A549 (cell line): ENCODE measurements at regions not wholly inside any gene's neighbourhood (a gene's known extent, or its start where the extent isn't known, plus 50 kb on each side); places are given as distances from the start of the nearest gene placed in this dataset.

Source experiments
- ATAC-seq, 2 experiments: fragments of 200-7000 bp in 1 of 2; fragments of >200 bp in 1 of 2; cut with Nextera tagmentation in 1 of 2; cut with Tn5 transposase in 1 of 2; 3 replicates each; pipeline versions ENCODE4 v1.8.0 to v1.9.1; 2018 to 2020; ENCODE audit warnings: mild to moderate bottlenecking in 1 of 2, moderate library complexity in 1 of 2
- CTCF ChIA-PET: fragments of 300-600 bp; sonication (Branson Sonifier 250); formaldehyde crosslinking; extraction: SDS; loops from one replicate; lab custom pipeline; 2021; ENCODE audit warnings: antibody characterized with exemption, inconsistent platforms; lab: Yijun Ruan, JAX
- POLR2A ChIA-PET: fragments of 350-600 bp; formaldehyde crosslinking; extraction: SDS; loops from one replicate; lab custom pipeline; 2021; ENCODE audit warnings: antibody characterized with exemption, inconsistent platforms; lab: Yijun Ruan, JAX
- DNase-seq, 2 experiments: peaks; one replicate each; pipeline versions ENCODE4 v3.0.0 to v3.0.0-alpha.2; 2011 to 2016; ENCODE audit warnings: low read depth in 1 of 2, low spot score in 1 of 2
- FAIRE-seq: peaks from 2 replicates; lab custom pipeline; 2011; peaks lifted over from hg19 to GRCh38; lab: Jason Lieb, UNC
- H3K27ac ChIP-seq, 2 experiments: fragments of >200 bp; sonication (Bioruptor Twin); formaldehyde crosslinking; 3 replicates each; pipeline ENCODE4 v1.5.1; 2016 to 2017
- H3K4me1 ChIP-seq: fragments of >200 bp; sonication (Bioruptor Twin); formaldehyde crosslinking; 3 replicates; pipeline ENCODE4 v1.6.1; 2016
- H3K4me2 ChIP-seq: fragments of >200 bp; sonication (Bioruptor Twin); formaldehyde crosslinking; 3 replicates; pipeline ENCODE4 v1.6.1; 2016
- H3K4me3 ChIP-seq: fragments of >200 bp; sonication (Bioruptor Twin); formaldehyde crosslinking; 3 replicates; pipeline ENCODE4 v1.5.1; 2016
- H3K9me3 ChIP-seq: fragments of >200 bp; sonication (Bioruptor Twin); formaldehyde crosslinking; 3 replicates; pipeline ENCODE4 v1.6.1; 2016
- CBX8 ChIP-seq: fragments of 200-600 bp; sonication (generic); IDR thresholded peaks from 2 replicates; pipeline ENCODE4 v1.6.1; 2016
- CHD2 ChIP-seq: fragments of 150-350 bp; IDR thresholded peaks from 2 replicates; pipeline ENCODE4 v1.6.1; 2014; ENCODE audit warnings: low read length; ENCODE audit not compliant: partially characterized antibody
- CHD4 ChIP-seq: fragments of 200-600 bp; sonication (generic); IDR thresholded peaks from 2 replicates; pipeline ENCODE4 v1.6.1; 2016; ENCODE audit warnings: antibody characterized with exemption, mild to moderate bottlenecking, borderline replicate concordance
- CTCF ChIP-seq: fragments of >200 bp; sonication (Bioruptor Twin); formaldehyde crosslinking; IDR thresholded peaks from 3 replicates; pipeline ENCODE4 v1.5.1; 2016
- E2F6 ChIP-seq: IDR thresholded peaks from 2 replicates; pipeline ENCODE4 v1.6.1; 2012; ENCODE audit warnings: low read depth, borderline replicate concordance
- EP300 ChIP-seq, 2 experiments: fragments of >200 bp; sonication (Bioruptor Twin); formaldehyde crosslinking; IDR thresholded peaks; 2 replicates in 1 of 2; 3 replicates in 1 of 2; pipeline ENCODE4 v1.6.1; 2016 to 2017
- ESRRA ChIP-seq: fragments of 150-350 bp; IDR thresholded peaks from 2 replicates; pipeline ENCODE4 v1.6.1; 2014; ENCODE audit warnings: mild to moderate bottlenecking, low read length, borderline replicate concordance
- FOSL2 ChIP-seq, 2 experiments: fragments of 450-650 bp in 1 of 2; fragments of >200 bp in 1 of 2; sonication (Bioruptor Twin) in 1 of 2; formaldehyde crosslinking; IDR thresholded peaks; 2 replicates each; pipeline versions ENCODE4 v1.5.0 to v1.6.1; 2016 to 2020; ENCODE audit warnings: mild to moderate bottlenecking in 1 of 2, moderate library complexity in 1 of 2
- GATA3 ChIP-seq: IDR thresholded peaks from 2 replicates; pipeline ENCODE4 v1.6.1; 2012; ENCODE audit warnings: borderline replicate concordance
- HDAC2 ChIP-seq: fragments of 200-600 bp; sonication (generic); IDR thresholded peaks from 2 replicates; pipeline ENCODE4 v1.6.1; 2016
- HES2 ChIP-seq: fragments of >200 bp; sonication (Bioruptor Twin); formaldehyde crosslinking; IDR thresholded peaks from 2 replicates; pipeline ENCODE4 v1.6.1; 2016
- HOXA7 ChIP-seq: fragments of 250-450 bp; sonication (Bioruptor Pico); IDR thresholded peaks from 2 replicates; pipeline ENCODE4 v1.5.0; 2020; ENCODE audit warnings: mild to moderate bottlenecking, moderate library complexity
- HOXB13 ChIP-seq: fragments of 250-450 bp; sonication (Bioruptor Pico); IDR thresholded peaks from 2 replicates; pipeline ENCODE4 v1.5.0; 2020; ENCODE audit warnings: low read depth, mild to moderate bottlenecking, moderate library complexity
- JUNB ChIP-seq: fragments of >200 bp; sonication (Bioruptor Twin); formaldehyde crosslinking; IDR thresholded peaks from 2 replicates; pipeline ENCODE4 v1.6.1; 2016
- MAFK ChIP-seq: fragments of 450-650 bp; IDR thresholded peaks from 2 replicates; pipeline ENCODE4 v1.6.1; 2014; ENCODE audit not compliant: partially characterized antibody
- MAX ChIP-seq: IDR thresholded peaks from 2 replicates; pipeline ENCODE4 v1.6.1; 2012
- PHF8 ChIP-seq: fragments of 200-600 bp; sonication (generic); IDR thresholded peaks from 2 replicates; pipeline ENCODE4 v1.6.1; 2016; ENCODE audit warnings: low read depth, mild to moderate bottlenecking, antibody characterized with exemption, moderate library complexity, borderline replicate concordance
- POLR2A ChIP-seq: IDR thresholded peaks from 2 replicates; pipeline ENCODE4 v1.6.1; 2012; ENCODE audit warnings: mild to moderate bottlenecking, low read length
- POLR2AphosphoS2 ChIP-seq: conservative IDR thresholded peaks from 2 replicates; pipeline ENCODE4 v1.6.1; 2012; ENCODE audit warnings: low read length, improper control_type of control experiment, inconsistent platforms
- RAD21 ChIP-seq, 2 experiments: fragments of >200 bp in 1 of 2; sonication (Bioruptor Twin) in 1 of 2; formaldehyde crosslinking in 1 of 2; IDR thresholded peaks in 1 of 2; conservative IDR thresholded peaks in 1 of 2; 2 replicates in 1 of 2; 3 replicates in 1 of 2; pipeline ENCODE4 v1.6.1; 2012 to 2018; ENCODE audit warnings: inconsistent platforms in 1 of 2
- USF2 ChIP-seq: fragments of 450-650 bp; IDR thresholded peaks from 2 replicates; pipeline ENCODE4 v1.6.1; 2014; ENCODE audit warnings: antibody characterized with exemption
- ZNF302 ChIP-seq: fragments of 250-450 bp; sonication (Bioruptor Pico); IDR thresholded peaks from 2 replicates; pipeline ENCODE4 v1.9.0; 2021; ENCODE audit warnings: inconsistent platforms, mild to moderate bottlenecking, moderate library complexity
- ZSCAN20 ChIP-seq: fragments of 250-450 bp; sonication (Bioruptor Pico); IDR thresholded peaks from 2 replicates; pipeline ENCODE4 v1.8.0; 2022; ENCODE audit warnings: mild to moderate bottlenecking, moderate library complexity
- WGBS: methylation state at CpG from one replicate; pipeline ENCODE4 v1.1.6; 2017; ENCODE audit errors: missing lambda C conversion rate; 5-methylcytosine and 5-hydroxymethylcytosine counted together

GRCh38 chr1:221356693-221357092 is 385.2 kb downstream of the DUSP10 start:
- TF ChIP-seq RAD21 (conservative IDR thresholded peaks at IDR 0.05 in 1 of 2, IDR thresholded peaks at IDR 0.05 in 1 of 2) (peak in 1 of 2 experiments; percentile 13; a peak in 1 of 5 replicates), HOXB13 (CRISPR knock-in tag) (no peak), EP300 (IDR thresholded peaks at IDR 0.05) (no peak), CTCF (no peak), E2F6 (no peak), MAFK (no peak), FOSL2 (IDR thresholded peaks at IDR 0.05) (no peak), FOSL2 (CRISPR knock-in tag; IDR thresholded peaks at IDR 0.05) (no peak), ZSCAN20 (CRISPR knock-in tag) (no peak)
- FAIRE-seq = no peak
- Histone ChIP-seq H3K27ac (no peak overlapping the region), H3K4me3 (no peak overlapping the region), H3K9me3 (no peaks in the 10 kb centered on the region), H3K4me1 (no peaks in the 10 kb centered on the region), H3K4me2 (no peak overlapping the region)
- ChIA-PET CTCF (interaction anchor here (1.0 kb wide), 1 partner anchor 67 kb away, joined by 3 read pairs; no protein-coding TSS in a partner anchor), POLR2A (no interaction called here)
- WGBS = 93% methylated on average over 1 of the region's 1 CpG
- no peak for ATAC-seq
- no peak for DNase-seq

GRCh38 chr1:221363039-221363438 is 378.9 kb downstream of the DUSP10 start:
- WGBS = 33% methylated on average over 2 of the region's 2 CpGs
- Histone ChIP-seq H3K4me3 (no peak overlapping the region), H3K27ac (no peak overlapping the region), H3K4me2 (no peak overlapping the region), H3K9me3 (no peaks in the 10 kb centered on the region), H3K4me1 (no peaks in the 10 kb centered on the region)
- no peak for DNase-seq
- ChIA-PET POLR2A (no interaction called here), CTCF (interaction anchor here (0.7 kb wide), 1 partner anchor 22 kb away, joined by 3 read pairs; no protein-coding TSS in a partner anchor)
- no peak for ATAC-seq
- no peak for FAIRE-seq
- TF ChIP-seq FOSL2 (IDR thresholded peaks at IDR 0.05) (no peak), FOSL2 (CRISPR knock-in tag; IDR thresholded peaks at IDR 0.05) (peak; percentile 69), HDAC2 (no peak)

GRCh38 chr1:221366495-221367110 is 375.3 kb downstream of the DUSP10 start:
- H3K4me2 ChIP-seq = no peak overlapping the region
- no peak overlapping the region for H3K4me3 ChIP-seq
- H3K27ac ChIP-seq = no peak overlapping the region
- POLR2A ChIA-PET = no interaction called here
- ATAC-seq = no peak
- 26% methylated on average over 3 of the region's 3 CpGs for WGBS
- TF ChIP-seq JUNB (no peak), MAFK (no peak), ESRRA (no peak), CBX8 (no peak), PHF8 (no peak), GATA3 (no peak), HOXA7 (no peak), CHD4 (no peak), USF2 (no peak), ZNF302 (CRISPR knock-in tag) (no peak), CHD2 (no peak), E2F6 (no peak), EP300 (IDR thresholded peaks at IDR 0.05) (no peak), HES2 (no peak), POLR2AphosphoS2 (no peak), POLR2A (no peak), MAX (no peak)
- TF ChIP-seq, all 56 proteins: peak for 0
- H3K9me3 ChIP-seq = no peaks in the 10 kb centered on the region
- FAIRE-seq (no peak), DNase-seq (no peak)
- H3K4me1 ChIP-seq = no peaks in the 10 kb centered on the region
- CTCF ChIA-PET = no interaction called here
